ENCODE measurements at regions not wholly inside any gene's neighbourhood (a gene's known extent, or its start where the extent isn't known, plus 50 kb on each side); places are given as distances from the start of the nearest gene placed in this dataset.
A peak's percentile ranks its signal among the peaks of the same experiment; 100 is the strongest.

GRCh38 chr17:77796176-77796860 lies 162.2 kb upstream of the TNRC6C start:
- H2BK15ac ChIP-seq (ENCODE audit: low read length), result no peak overlapping the region
- H3K79me1 ChIP-seq (ENCODE audit: low read depth, low read length), result no peaks in the 10 kb centered on the region
- H2BK12ac ChIP-seq (ENCODE audit: low read length), result no peak overlapping the region
- no peak overlapping the region for H3K27ac ChIP-seq (replicated peaks; ENCODE audit: low read length)
- H3K4me1 ChIP-seq (ENCODE audit: control insufficient read depth in 2 of 2, insufficient read depth in 1 of 2, low read depth in 1 of 2, low read length in 2 of 2), result peaks cover 1 to 3% of the 10 kb centered on the region in 2 donors
- no peak overlapping the region for H3K4me3 ChIP-seq (ENCODE audit: low read length in 2 of 2)
- H2BK120ac ChIP-seq (ENCODE audit: low read depth, low read length), result no peak overlapping the region
- no peak overlapping the region for H3K9ac ChIP-seq (ENCODE audit: low read depth, low read length, poor library complexity)
- H3K4me2 ChIP-seq (ENCODE audit: insufficient read depth, low read length, poor library complexity, severe bottlenecking), result no peak overlapping the region
- H3K9me3 ChIP-seq (replicated peaks in 1 of 2; ENCODE audit: control insufficient read depth in 2 of 2, insufficient read depth in 1 of 2, low read depth in 1 of 2, low read length in 2 of 2), result no peaks in the 10 kb centered on the region
- no peak overlapping the region for H4K91ac ChIP-seq (ENCODE audit: low read depth, low read length, poor library complexity)
- H3K27me3 ChIP-seq (ENCODE audit: control insufficient read depth in 3 of 3, insufficient read depth in 3 of 3, low read depth in 1 of 3, low read length in 3 of 3), result peaks cover 0 to 33% (median 19%) of the 10 kb centered on the region in 3 experiments
- H3K4ac ChIP-seq (ENCODE audit: low read length), result no peak overlapping the region
- H2AK5ac ChIP-seq (ENCODE audit: low read depth, low read length), result peak overlapping the region; percentile 11
- no peak overlapping the region for H2BK5ac ChIP-seq (ENCODE audit: low read length)
- H3K14ac ChIP-seq (ENCODE audit: low read length), result no peak overlapping the region
- no CpG with 5 or more reads among the region's 9 CpGs for WGBS, 2 donors (ENCODE audit: extremely low coverage in 2 of 2, insufficient read length in 2 of 2, insufficient replicate concordance in 1 of 2)
- DNase-seq (ENCODE audit: low spot score), result no peak
- H3K18ac ChIP-seq (ENCODE audit: low read length), result peak overlapping the region; percentile 77
- H3K36me3 ChIP-seq (replicated peaks in 1 of 2; ENCODE audit: control insufficient read depth in 2 of 2, insufficient read depth in 2 of 2, low read length in 2 of 2), result no peaks in the 10 kb centered on the region
- no peak overlapping the region for H3K23ac ChIP-seq (ENCODE audit: low read depth, low read length, poor library complexity)
- H2AFZ ChIP-seq (ENCODE audit: low read length), result no peak overlapping the region
- no peak overlapping the region for H4K8ac ChIP-seq (ENCODE audit: low read depth, low read length)

DNA sequence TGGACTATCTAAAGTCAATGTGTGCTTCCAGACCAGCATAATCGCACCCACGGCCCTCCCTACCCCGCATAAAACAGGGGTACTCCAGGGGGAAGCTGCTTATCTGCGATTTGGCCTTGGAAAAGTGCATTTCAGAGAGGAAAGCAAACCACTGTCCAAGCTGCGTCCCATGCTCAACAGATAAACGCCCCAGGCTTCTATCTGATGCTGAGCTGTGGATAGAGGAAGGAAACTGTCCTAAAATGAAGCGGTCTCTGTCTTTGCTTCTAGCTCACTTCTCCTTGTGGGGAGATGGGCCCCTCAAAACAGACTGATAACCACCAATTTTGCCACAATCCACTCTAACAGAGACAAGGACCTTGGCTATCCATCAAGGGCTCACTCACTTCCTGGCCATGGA lies 160.5 kb upstream of the TNRC6C start:
- peaks cover 6 to 11% of the 10 kb centered on the region in 2 donors for H3K4me1 ChIP-seq (ENCODE audit: control insufficient read depth in 2 of 2, insufficient read depth in 1 of 2, low read depth in 1 of 2, low read length in 2 of 2)

DNA sequence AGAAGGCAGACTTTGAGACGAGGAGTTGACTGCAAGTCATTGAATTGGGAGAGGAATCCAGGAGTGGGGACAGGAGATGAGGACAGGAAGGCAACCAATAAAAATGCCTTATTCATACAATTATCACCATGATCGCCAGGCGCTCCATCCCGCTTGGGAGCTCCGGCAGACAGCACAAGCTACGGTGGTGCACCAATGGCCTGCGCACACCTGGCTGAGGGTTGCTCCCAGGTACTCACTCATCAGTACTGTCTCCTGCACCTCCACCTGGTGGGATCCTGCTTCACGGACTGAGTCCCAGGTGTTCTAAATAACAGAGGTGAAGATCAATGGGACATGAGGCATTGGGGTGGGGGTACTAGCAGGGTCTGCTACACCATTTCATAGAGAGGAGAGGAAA lies 160.0 kb upstream of the TNRC6C start:
- Histone ChIP-seq H3K79me1 (ENCODE audit: low read depth, low read length) (peaks cover 2% of the 10 kb centered on the region), H3K9me3 (replicated peaks in 1 of 2; ENCODE audit: control insufficient read depth in 2 of 2, insufficient read depth in 1 of 2, low read depth in 1 of 2, low read length in 2 of 2) (peaks cover 0 to 2% of the 10 kb centered on the region in 2 donors), H2BK120ac (ENCODE audit: low read depth, low read length) (no peak overlapping the region), H3K23ac (ENCODE audit: low read depth, low read length, poor library complexity) (no peak overlapping the region), H3K18ac (ENCODE audit: low read length) (no peak overlapping the region), H3K14ac (ENCODE audit: low read length) (no peak overlapping the region), H3K27ac (replicated peaks; ENCODE audit: low read length) (no peak overlapping the region), H3K4me3 (ENCODE audit: low read length in 2 of 2) (no peak overlapping the region), H2AFZ (ENCODE audit: low read length) (no peak overlapping the region), H3K4me1 (ENCODE audit: control insufficient read depth in 2 of 2, insufficient read depth in 1 of 2, low read depth in 1 of 2, low read length in 2 of 2) (peaks cover 11 to 14% of the 10 kb centered on the region in 2 donors), H3K27me3 (ENCODE audit: control insufficient read depth in 3 of 3, insufficient read depth in 3 of 3, low read depth in 1 of 3, low read length in 3 of 3) (peaks cover 0 to 27% (median 12%) of the 10 kb centered on the region in 3 experiments), H3K4ac (ENCODE audit: low read length) (no peak overlapping the region), H3K36me3 (replicated peaks in 1 of 2; ENCODE audit: control insufficient read depth in 2 of 2, insufficient read depth in 2 of 2, low read length in 2 of 2) (no peaks in the 10 kb centered on the region), H2AK5ac (ENCODE audit: low read depth, low read length) (peak overlapping the region; percentile 30), H4K91ac (ENCODE audit: low read depth, low read length, poor library complexity) (no peak overlapping the region), H2BK5ac (ENCODE audit: low read length) (no peak overlapping the region), H2BK15ac (ENCODE audit: low read length) (no peak overlapping the region), H4K8ac (ENCODE audit: low read depth, low read length) (no peak overlapping the region), H2BK12ac (ENCODE audit: low read length) (no peak overlapping the region), H3K4me2 (ENCODE audit: insufficient read depth, low read length, poor library complexity, severe bottlenecking) (no peak overlapping the region), H3K9ac (ENCODE audit: low read depth, low read length, poor library complexity) (no peak overlapping the region)
- no peak for DNase-seq (ENCODE audit: low spot score)
- WGBS, 2 donors (ENCODE audit: extremely low coverage in 2 of 2, insufficient read length in 2 of 2, insufficient replicate concordance in 1 of 2), result no CpG with 5 or more reads among the region's 8 CpGs

More for the DNA sequence above, 160.5 kb upstream of the TNRC6C start:
- H3K18ac ChIP-seq (ENCODE audit: low read length), result no peak overlapping the region
- H2AFZ ChIP-seq (ENCODE audit: low read length), result no peak overlapping the region
- H3K4ac ChIP-seq (ENCODE audit: low read length), result no peak overlapping the region
- no peak overlapping the region for H3K23ac ChIP-seq (ENCODE audit: low read depth, low read length, poor library complexity)
- H2AK5ac ChIP-seq (ENCODE audit: low read depth, low read length), result no peak overlapping the region
- no peak overlapping the region for H3K27ac ChIP-seq (replicated peaks; ENCODE audit: low read length)
- WGBS, 2 donors (ENCODE audit: extremely low coverage in 2 of 2, insufficient read length in 2 of 2, insufficient replicate concordance in 1 of 2), result no CpG with 5 or more reads among the region's 7 CpGs
- H2BK15ac ChIP-seq (ENCODE audit: low read length), result peak overlapping the region; percentile 3
- H3K4me2 ChIP-seq (ENCODE audit: insufficient read depth, low read length, poor library complexity, severe bottlenecking), result no peak overlapping the region
- no peak overlapping the region for H3K9ac ChIP-seq (ENCODE audit: low read depth, low read length, poor library complexity)
- H2BK12ac ChIP-seq (ENCODE audit: low read length), result no peak overlapping the region
- peaks cover 2% of the 10 kb centered on the region for H3K79me1 ChIP-seq (ENCODE audit: low read depth, low read length)
- H3K14ac ChIP-seq (ENCODE audit: low read length), result no peak overlapping the region
- peaks cover 0 to 31% (median 14%) of the 10 kb centered on the region in 3 experiments for H3K27me3 ChIP-seq (ENCODE audit: control insufficient read depth in 3 of 3, insufficient read depth in 3 of 3, low read depth in 1 of 3, low read length in 3 of 3)
- no peak overlapping the region for H3K4me3 ChIP-seq (ENCODE audit: low read length in 2 of 2)
- no peak overlapping the region for H4K91ac ChIP-seq (ENCODE audit: low read depth, low read length, poor library complexity)
- H4K8ac ChIP-seq (ENCODE audit: low read depth, low read length), result no peak overlapping the region
- H2BK120ac ChIP-seq (ENCODE audit: low read depth, low read length), result no peak overlapping the region
- H3K36me3 ChIP-seq (replicated peaks in 1 of 2; ENCODE audit: control insufficient read depth in 2 of 2, insufficient read depth in 2 of 2, low read length in 2 of 2), result no peaks in the 10 kb centered on the region
- H3K9me3 ChIP-seq (replicated peaks in 1 of 2; ENCODE audit: control insufficient read depth in 2 of 2, insufficient read depth in 1 of 2, low read depth in 1 of 2, low read length in 2 of 2), result peaks cover 0 to 2% of the 10 kb centered on the region in 2 donors
- no peak for DNase-seq (ENCODE audit: low spot score)
- H2BK5ac ChIP-seq (ENCODE audit: low read length), result no peak overlapping the region

DNA sequence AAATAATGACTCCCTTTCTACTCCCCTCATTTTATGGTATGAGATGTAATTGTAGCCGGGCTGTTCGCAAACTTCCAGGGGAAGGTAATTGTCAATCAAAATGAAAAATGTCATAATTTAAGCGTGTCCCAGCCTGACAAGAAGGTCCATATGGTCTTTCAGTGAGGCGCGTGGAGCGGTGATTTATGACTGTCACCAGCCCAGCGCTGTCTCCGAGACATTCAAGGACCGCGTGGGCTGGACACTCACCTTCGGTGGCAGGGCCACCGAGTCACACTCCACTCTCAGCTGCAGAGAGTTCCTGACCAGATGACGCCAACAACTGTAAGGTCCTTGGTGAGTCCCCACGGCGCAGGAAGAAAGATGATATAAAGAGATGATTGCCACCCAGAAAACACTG lies 157.7 kb upstream of the TNRC6C start:
- Histone ChIP-seq H3K9ac (ENCODE audit: low read depth, low read length, poor library complexity) (no peak overlapping the region), H2AFZ (ENCODE audit: low read length) (no peak overlapping the region), H3K18ac (ENCODE audit: low read length) (no peak overlapping the region), H3K14ac (ENCODE audit: low read length) (no peak overlapping the region), H2BK120ac (ENCODE audit: low read depth, low read length) (no peak overlapping the region), H2BK5ac (ENCODE audit: low read length) (no peak overlapping the region), H3K27me3 (ENCODE audit: control insufficient read depth in 3 of 3, insufficient read depth in 3 of 3, low read depth in 1 of 3, low read length in 3 of 3) (peaks cover 0 to 10% (median 5%) of the 10 kb centered on the region in 3 experiments), H3K4me1 (ENCODE audit: control insufficient read depth in 2 of 2, insufficient read depth in 1 of 2, low read depth in 1 of 2, low read length in 2 of 2) (peaks cover 13 to 24% of the 10 kb centered on the region in 2 donors), H3K79me1 (ENCODE audit: low read depth, low read length) (peaks cover 2% of the 10 kb centered on the region), H2BK12ac (ENCODE audit: low read length) (no peak overlapping the region), H2BK15ac (ENCODE audit: low read length) (no peak overlapping the region), H2AK5ac (ENCODE audit: low read depth, low read length) (no peak overlapping the region), H4K91ac (ENCODE audit: low read depth, low read length, poor library complexity) (no peak overlapping the region), H3K23ac (ENCODE audit: low read depth, low read length, poor library complexity) (no peak overlapping the region), H4K8ac (ENCODE audit: low read depth, low read length) (no peak overlapping the region), H3K4me3 (ENCODE audit: low read length in 2 of 2) (no peak overlapping the region), H3K4ac (ENCODE audit: low read length) (no peak overlapping the region), H3K4me2 (ENCODE audit: insufficient read depth, low read length, poor library complexity, severe bottlenecking) (no peak overlapping the region), H3K36me3 (replicated peaks in 1 of 2; ENCODE audit: control insufficient read depth in 2 of 2, insufficient read depth in 2 of 2, low read length in 2 of 2) (peaks cover 0 to 2% of the 10 kb centered on the region in 2 donors), H3K9me3 (replicated peaks in 1 of 2; ENCODE audit: control insufficient read depth in 2 of 2, insufficient read depth in 1 of 2, low read depth in 1 of 2, low read length in 2 of 2) (peaks cover 0 to 4% of the 10 kb centered on the region in 2 donors), H3K27ac (replicated peaks; ENCODE audit: low read length) (no peak overlapping the region)
- no peak for DNase-seq (ENCODE audit: low spot score)
- no CpG with 5 or more reads among the region's 15 CpGs for WGBS, 2 donors (ENCODE audit: extremely low coverage in 2 of 2, insufficient read length in 2 of 2, insufficient replicate concordance in 1 of 2)
